ENCODE measurements at regions not wholly inside any gene's neighbourhood (a gene's known extent, or its start where the extent isn't known, plus 50 kb on each side); places are given as distances from the start of the nearest gene placed in this dataset.
A peak's percentile ranks its signal among the peaks of the same experiment; 100 is the strongest.
"Not testable (repeated sequence)": the region's sequence is repeated elsewhere in the genome, so short reads cannot be mapped to it uniquely, and the experiment has no call there.

DNA sequence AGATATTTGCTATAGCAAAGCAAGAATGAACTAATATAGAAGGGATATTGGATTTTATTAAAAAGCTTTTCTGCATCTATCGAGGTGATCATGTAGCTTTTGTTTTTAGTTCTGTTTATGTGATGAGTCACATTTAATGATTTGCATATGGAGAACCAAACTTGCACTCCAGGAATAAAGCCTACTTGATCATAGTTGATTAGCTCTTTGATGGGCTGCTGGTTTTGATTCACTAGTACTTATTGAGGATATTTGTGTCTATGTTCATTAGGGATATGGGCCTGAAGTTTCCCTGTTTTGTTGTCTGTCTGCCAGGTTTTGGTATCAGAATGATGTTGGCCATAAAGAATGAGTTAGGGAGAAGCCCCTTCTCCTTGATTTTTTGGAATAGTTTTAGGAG is 310.7 kb downstream of the ARPP21 start:
- no peak for DNase-seq

- DNase-seq: no peak
Measured at GRCh38 chr3:35954413-35954812, 315.1 kb downstream of the ARPP21 start.

DNA sequence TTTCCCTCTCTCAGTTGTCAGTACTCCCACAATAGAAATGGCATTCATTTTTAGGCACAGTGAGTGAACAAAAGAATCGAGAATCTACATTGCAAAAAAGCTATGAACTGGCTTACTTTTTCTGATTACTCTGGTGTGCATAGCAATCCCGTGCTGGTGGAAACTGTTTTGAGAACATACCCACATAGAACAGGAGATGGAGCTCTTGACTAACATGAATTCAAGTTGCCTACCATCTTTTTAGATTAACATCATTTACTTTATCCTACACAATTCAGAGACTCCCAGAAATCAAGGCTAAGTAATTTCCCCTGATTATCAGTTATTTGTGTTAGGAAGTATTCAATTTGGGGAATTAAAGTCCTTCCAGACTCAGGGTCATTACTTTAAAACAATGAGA is 326.6 kb downstream of the ARPP21 start:
- peak; percentile 23 to 50 for DNase-seq

- no peak for DNase-seq
Measured at GRCh38 chr3:35966629-35967464, 327.5 kb downstream of the ARPP21 start.

DNA sequence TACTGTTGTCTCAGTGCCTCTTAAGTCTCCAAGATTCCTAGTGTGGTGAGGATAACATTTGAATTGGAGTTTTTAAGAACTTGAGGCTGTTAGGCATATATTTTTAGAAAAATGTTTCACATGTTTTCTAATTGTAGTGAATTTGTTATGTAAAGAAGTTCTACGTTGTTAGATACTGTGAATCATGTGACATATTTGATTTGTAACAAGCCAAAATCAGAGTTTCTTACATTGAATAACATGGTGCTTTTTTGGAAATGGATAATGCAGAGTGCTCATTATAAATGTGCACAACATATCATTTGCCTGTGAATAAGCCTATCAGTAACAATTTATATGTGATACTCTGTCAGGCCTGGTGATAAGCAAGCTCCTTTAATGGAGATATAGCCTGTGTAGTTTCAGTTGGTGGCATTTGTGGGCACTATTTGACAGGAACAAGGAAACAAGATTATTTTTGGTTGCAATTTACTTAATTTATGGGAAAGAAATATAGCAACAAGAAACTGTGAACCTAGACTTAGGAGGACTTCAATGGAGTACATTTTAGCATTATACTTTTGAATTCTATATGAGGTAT is 328.8 kb downstream of the ARPP21 start:
- no peak for DNase-seq

GRCh38 chr3:35969406-35969805 is 330.1 kb downstream of the ARPP21 start:
- no peak for DNase-seq

DNA sequence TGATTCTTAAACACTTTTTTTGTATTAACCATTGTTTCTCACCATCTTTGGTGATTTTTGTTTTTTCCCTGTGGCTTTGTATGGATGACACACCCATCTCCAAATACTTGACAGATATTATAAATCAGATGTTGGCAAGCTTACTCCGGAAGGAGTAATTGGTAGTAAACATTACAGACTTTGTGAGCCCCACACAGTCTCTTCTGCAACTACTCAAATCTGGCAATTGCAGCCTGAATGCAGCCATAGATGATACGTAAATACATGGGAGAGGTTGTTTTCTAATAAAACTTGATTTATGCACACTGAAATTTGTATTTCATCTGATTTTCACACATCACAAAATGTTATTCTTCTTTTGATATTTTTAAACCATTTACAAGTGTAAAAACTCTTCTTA is 331.5 kb downstream of the ARPP21 start:
- no peak for DNase-seq

DNA sequence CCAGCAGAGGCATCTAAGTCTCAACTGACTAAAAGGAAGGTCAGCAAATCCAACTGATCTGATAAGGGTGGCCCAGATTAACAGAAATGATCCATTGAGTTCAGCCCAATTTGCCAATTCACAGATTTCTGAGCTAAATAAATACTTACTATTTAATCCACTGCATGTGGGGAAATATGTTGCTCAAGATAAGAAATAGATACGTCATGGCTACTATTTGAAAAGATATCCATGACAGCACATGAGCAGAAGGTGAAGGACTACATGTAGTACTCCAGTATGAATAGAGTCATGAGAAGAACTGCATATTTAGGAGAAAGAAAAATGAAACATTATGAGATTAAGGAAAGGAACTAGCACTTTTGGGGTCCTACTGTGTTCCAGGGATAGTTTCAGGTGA is 332.4 kb downstream of the ARPP21 start:
- no peak for DNase-seq

DNA sequence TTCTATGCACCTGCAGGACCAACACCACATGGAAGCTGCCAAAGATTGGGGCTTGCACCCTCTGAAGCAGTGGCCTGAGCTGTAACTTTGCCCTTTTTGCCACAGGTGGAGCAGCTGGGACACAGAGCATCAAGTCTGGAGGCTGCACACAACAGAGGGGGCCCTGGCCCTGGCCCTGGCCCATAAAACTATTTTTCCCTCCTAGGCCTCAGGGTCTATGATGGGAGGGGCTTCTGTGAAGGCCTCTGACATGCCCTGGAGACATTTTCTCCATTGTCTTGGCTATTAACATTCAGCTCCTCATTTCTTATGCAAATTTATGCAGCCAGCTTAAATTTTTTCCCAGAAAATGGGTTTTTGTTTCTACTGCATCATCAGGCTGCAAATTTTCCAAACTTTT is 335.5 kb downstream of the ARPP21 start:
- DNase-seq: no peak

DNA sequence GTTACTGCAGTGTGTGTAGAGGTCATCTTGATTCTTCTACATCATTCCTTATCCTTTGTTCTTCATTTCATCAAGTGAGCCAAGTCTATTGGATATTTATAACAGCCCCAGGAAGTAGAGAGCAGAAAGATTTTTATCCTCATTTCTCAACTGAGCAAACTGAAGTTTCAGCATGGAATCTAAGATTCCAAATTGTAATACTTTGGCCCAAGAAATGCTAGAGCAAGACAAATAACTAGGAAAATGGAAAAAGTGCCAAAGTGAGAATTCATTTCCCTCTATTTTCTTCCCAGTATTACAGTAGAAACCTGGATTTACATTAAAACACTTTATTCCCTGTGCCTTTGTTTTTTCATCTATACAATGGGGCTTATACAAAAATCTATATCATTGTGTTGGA is 346.8 kb downstream of the ARPP21 start:
- DNase-seq: no peak

DNA sequence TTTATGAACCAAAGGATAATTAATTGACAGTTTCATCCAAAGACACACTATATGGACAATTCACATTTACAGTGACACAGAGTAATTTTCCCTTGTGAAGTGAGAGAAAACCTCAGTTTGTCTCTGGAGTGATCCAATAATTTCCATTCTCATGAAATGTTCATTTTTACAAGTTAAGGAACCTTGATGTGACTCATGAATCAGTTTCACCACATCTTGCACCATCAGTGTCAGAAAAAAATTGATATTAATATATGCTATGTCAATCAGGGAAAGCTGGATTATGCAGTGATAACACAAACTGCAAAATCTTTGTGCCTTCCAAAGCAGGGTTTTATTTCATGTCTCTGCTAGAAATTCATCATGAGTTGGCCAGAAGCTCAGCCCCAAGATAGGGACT is 348.1 kb downstream of the ARPP21 start:
- DNase-seq: no peak

GRCh38 chr3:35992041-35992440 is 352.7 kb downstream of the ARPP21 start:
- DNase-seq: no peak

- no peak for DNase-seq
Measured at GRCh38 chr3:36011791-36012190, 368.5 kb upstream of the STAC start.

- no peak for DNase-seq
Measured at GRCh38 chr3:36013425-36013824, 366.9 kb upstream of the STAC start.

GRCh38 chr3:36025232-36025631 is 355.1 kb upstream of the STAC start:
- DNase-seq: no peak

- DNase-seq: no peak
Measured at GRCh38 chr3:36032180-36033047, 347.9 kb upstream of the STAC start.

DNA sequence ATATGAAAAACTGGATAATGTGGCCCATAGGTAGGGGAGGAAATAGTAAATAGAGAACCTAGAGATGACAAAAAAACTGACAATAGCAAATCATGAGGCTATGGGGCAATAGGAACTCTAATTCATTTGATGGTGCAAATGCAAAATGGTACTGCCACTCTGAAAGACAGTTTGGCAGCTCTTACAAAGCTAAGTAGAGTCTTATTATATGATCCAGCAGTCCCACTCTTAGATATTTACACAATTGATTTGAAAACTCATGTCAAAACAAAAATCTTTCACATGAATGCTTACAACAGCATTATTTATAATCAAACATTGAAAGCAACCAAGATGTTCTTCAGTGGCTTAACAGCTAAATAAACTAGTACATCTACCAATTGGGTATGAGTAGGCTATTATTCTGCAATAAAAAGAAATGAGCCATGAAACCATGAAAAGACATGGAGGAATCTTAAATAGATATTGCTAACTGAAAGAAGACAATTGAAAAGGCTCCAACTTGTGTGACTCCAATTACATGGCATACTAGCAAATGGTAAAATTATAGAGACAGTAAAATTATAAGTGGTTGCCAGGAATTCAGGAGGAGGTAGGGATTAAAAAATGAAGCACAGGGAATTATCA is 321.8 kb upstream of the STAC start:
- peak; percentile 40 to 43 for DNase-seq

DNA sequence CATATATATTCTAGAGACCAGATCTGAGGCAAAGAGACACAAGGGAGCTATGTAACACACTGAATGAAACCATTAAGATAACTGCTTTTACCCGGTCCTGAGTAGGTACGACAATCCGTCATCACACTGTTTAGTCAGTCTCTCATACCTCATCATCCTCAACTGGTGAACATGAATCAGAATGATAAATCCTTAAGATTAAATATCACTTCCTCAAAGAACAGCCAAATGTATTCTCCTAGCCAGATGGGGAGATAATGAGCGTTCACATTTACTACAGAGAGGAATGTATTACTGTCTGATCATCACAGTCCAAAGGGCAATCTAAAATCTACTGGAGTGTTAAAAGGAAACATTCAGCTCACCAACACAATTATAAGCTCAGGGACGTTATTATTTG is 319.4 kb upstream of the STAC start:
- DNase-seq: peak; percentile 37 to 55

DNA sequence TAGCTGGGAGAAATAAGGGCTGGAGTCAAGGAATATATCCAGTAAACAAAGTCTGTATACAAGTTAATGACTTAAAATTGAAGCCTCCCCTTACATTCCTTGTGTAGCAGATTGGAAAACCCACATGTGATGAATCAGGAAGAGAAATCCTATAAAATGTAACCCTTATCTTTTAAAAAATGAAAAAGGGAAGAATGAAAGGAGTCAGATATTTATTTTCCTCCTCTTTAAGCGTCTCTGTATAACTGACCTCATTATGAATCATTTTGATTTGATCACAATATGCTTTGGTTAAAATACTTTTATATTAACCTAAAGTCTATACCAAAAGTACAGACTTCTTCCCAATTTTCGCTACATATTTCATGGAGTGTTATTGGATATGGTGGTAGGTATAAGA is 316.3 kb upstream of the STAC start:
- DNase-seq: no peak

- DNase-seq: no peak
Measured at GRCh38 chr3:36065321-36065720, 315.0 kb upstream of the STAC start.

GRCh38 chr3:36075491-36075890 is 304.8 kb upstream of the STAC start:
- no peak for DNase-seq

- DNase-seq: no peak
Measured at GRCh38 chr3:36077320-36077719, 303.0 kb upstream of the STAC start.

DNA sequence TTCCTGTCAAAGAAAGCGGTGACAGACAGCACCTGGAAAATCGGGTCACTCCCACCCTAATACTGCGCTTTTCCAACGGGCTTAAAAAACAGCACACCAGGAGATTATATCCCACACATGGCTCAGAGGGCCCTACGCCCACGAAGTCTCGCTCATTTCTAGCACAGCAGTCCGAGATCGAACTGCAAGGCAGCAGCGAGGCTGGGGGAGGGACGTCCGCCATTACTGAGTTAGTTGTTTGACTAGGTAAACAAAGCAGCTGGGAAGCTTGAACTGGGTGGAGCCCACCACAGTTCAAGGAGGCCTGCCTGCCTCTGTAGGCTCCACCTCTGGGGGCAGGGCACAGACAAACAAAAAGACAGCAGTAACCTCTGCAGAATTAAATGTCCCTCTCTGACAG is 297.3 kb upstream of the STAC start:
- DNase-seq: not testable (repeated sequence)

Data from NCI-H446 (cell line).